IMR-90 (cell line): ENCODE measurements at regions not wholly inside any gene's neighbourhood (a gene's known extent, or its start where the extent isn't known, plus 50 kb on each side); places are given as distances from the start of the nearest gene placed in this dataset.

ENCODE experiments used
- BHLHE40 ChIP-seq: fragments of 150-350 bp; IDR thresholded peaks from 2 replicates; pipeline ENCODE4 v1.6.1; 2016; ENCODE audit warnings: mild to moderate bottlenecking, low read depth, low read length
- CEBPB ChIP-seq: IDR thresholded peaks from 2 replicates; pipeline ENCODE4 v1.6.1; 2012; ENCODE audit warnings: low read depth, low read length, improper control_type of control experiment
- FOS ChIP-seq: fragments of 150-350 bp; IDR thresholded peaks from 2 replicates; pipeline ENCODE4 v1.6.1; 2016; ENCODE audit warnings: low read depth, low read length
- MAFK ChIP-seq: IDR thresholded peaks from 2 replicates; pipeline ENCODE4 v1.6.1; 2012; ENCODE audit warnings: low read depth, low read length, improper control_type of control experiment
- MAZ ChIP-seq: IDR thresholded peaks from 2 replicates; pipeline ENCODE4 v1.6.1; 2012; ENCODE audit warnings: low read depth, mild to moderate bottlenecking, low read length, improper control_type of control experiment, moderate library complexity, borderline replicate concordance
- MXI1 ChIP-seq: IDR thresholded peaks from 2 replicates; pipeline ENCODE4 v1.6.1; 2012; ENCODE audit warnings: low read depth, mild to moderate bottlenecking, low read length, moderate library complexity, borderline replicate concordance
- POLR2A ChIP-seq: IDR thresholded peaks from 2 replicates; pipeline ENCODE4 v1.6.1; 2012; ENCODE audit warnings: mild to moderate bottlenecking, low read depth, low read length
- RAD21 ChIP-seq: IDR thresholded peaks from 2 replicates; pipeline ENCODE4 v1.6.1; 2012; ENCODE audit warnings: low read length, improper control_type of control experiment
- RCOR1 ChIP-seq: IDR thresholded peaks from 2 replicates; pipeline ENCODE4 v1.6.1; 2012; ENCODE audit warnings: mild to moderate bottlenecking, low read length, improper control_type of control experiment; ENCODE audit not compliant: insufficient replicate concordance
- RFX5 ChIP-seq: IDR thresholded peaks from 2 replicates; pipeline ENCODE4 v1.8.0; 2012; ENCODE audit warnings: low read depth, mild to moderate bottlenecking, low read length, moderate library complexity
- SMC3 ChIP-seq: fragments of 150-350 bp; IDR thresholded peaks from 2 replicates; pipeline ENCODE4 v1.6.1; 2016; ENCODE audit warnings: low read depth, mild to moderate bottlenecking, antibody characterized with exemption, low read length, moderate library complexity
- TF ChIP-seq, protein P1 (sequence below): conservative IDR thresholded peaks from 2 replicates; pipeline ENCODE4 v1.5.1; 2012; ENCODE audit warnings: mild to moderate bottlenecking, low read depth, low read length, improper control_type of control experiment
- TF ChIP-seq, protein P2 (sequence below): fragments of 150-350 bp; IDR thresholded peaks from 2 replicates; pipeline ENCODE4 v1.6.1; 2017; ENCODE audit warnings: mild to moderate bottlenecking, antibody characterized with exemption, low read length, low read depth
- TF ChIP-seq, protein P3 (sequence below): fragments of 150-350 bp; IDR thresholded peaks from 2 replicates; pipeline ENCODE4 v1.6.1; 2016; ENCODE audit warnings: low read depth, mild to moderate bottlenecking, low read length, moderate library complexity, borderline replicate concordance

DNA sequence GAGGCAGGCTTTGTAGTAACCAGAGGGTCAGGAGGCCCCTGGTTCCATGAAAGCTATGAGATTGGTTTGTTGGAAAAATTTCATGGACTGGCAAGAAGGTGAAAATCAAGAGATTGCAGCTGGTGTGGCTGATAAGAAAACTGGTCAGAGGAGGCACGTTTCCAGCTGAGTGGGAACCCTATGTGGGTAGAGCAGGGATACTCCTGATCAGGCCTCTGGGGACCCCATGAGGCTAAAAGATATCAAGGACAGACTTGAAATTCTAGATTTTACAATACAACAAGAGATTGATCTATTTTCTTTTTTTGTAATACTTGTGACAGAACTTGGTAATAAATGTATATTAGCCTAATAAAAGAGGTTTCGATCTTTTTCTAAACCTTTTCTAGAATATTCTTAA is 1615.1 kb downstream of the DPP10 start:
- TF ChIP-seq, protein P1, sequence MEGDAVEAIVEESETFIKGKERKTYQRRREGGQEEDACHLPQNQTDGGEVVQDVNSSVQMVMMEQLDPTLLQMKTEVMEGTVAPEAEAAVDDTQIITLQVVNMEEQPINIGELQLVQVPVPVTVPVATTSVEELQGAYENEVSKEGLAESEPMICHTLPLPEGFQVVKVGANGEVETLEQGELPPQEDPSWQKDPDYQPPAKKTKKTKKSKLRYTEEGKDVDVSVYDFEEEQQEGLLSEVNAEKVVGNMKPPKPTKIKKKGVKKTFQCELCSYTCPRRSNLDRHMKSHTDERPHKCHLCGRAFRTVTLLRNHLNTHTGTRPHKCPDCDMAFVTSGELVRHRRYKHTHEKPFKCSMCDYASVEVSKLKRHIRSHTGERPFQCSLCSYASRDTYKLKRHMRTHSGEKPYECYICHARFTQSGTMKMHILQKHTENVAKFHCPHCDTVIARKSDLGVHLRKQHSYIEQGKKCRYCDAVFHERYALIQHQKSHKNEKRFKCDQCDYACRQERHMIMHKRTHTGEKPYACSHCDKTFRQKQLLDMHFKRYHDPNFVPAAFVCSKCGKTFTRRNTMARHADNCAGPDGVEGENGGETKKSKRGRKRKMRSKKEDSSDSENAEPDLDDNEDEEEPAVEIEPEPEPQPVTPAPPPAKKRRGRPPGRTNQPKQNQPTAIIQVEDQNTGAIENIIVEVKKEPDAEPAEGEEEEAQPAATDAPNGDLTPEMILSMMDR = no peak
- TF ChIP-seq POLR2A (no peak), CEBPB (no peak), BHLHE40 (no peak), MXI1 (no peak), RAD21 (no peak), RCOR1 (no peak), MAFK (no peak), SMC3 (no peak), RFX5 (no peak), FOS (no peak), MAZ (no peak)
- TF ChIP-seq, protein P2, sequence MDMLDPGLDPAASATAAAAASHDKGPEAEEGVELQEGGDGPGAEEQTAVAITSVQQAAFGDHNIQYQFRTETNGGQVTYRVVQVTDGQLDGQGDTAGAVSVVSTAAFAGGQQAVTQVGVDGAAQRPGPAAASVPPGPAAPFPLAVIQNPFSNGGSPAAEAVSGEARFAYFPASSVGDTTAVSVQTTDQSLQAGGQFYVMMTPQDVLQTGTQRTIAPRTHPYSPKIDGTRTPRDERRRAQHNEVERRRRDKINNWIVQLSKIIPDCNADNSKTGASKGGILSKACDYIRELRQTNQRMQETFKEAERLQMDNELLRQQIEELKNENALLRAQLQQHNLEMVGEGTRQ = no peak
- TF ChIP-seq, protein P3, sequence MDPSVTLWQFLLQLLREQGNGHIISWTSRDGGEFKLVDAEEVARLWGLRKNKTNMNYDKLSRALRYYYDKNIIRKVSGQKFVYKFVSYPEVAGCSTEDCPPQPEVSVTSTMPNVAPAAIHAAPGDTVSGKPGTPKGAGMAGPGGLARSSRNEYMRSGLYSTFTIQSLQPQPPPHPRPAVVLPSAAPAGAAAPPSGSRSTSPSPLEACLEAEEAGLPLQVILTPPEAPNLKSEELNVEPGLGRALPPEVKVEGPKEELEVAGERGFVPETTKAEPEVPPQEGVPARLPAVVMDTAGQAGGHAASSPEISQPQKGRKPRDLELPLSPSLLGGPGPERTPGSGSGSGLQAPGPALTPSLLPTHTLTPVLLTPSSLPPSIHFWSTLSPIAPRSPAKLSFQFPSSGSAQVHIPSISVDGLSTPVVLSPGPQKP = no peak
